Calu3 (cell line): ENCODE measurements at regions not wholly inside any gene's neighbourhood (a gene's known extent, or its start where the extent isn't known, plus 50 kb on each side); places are given as distances from the start of the nearest gene placed in this dataset.

ENCODE experiments used
- BruUV-seq: library from RNA; stranded (reverse); fragments of 400-500 nt; replicated peaks from 2 replicates; lab custom pipeline; 2021; lab: Mats Ljungman, UMichigan
- CTCF ChIA-PET: fragments of 300-600 bp; sonication (Branson Sonifier 250); formaldehyde crosslinking; loops from one replicate; lab custom pipeline; 2022; ENCODE audit warnings: antibody characterized with exemption; lab: Charles Lee
- DNase-seq: peaks from one replicate; pipeline ENCODE4 v3.0.0; 2022
- H3K27ac Mint-ChIP-seq: one replicate; pipeline ENCODE4 v1.8.0; 2022; ENCODE audit warnings: mixed read lengths; ENCODE audit not compliant: unreplicated experiment
- H3K27me3 Mint-ChIP-seq: one replicate; pipeline ENCODE4 v1.8.0; 2022; ENCODE audit warnings: mixed read lengths; ENCODE audit not compliant: unreplicated experiment
- H3K36me3 Mint-ChIP-seq: one replicate; pipeline ENCODE4 v1.8.0; 2022; ENCODE audit warnings: mild to moderate bottlenecking, moderate library complexity, mixed read lengths; ENCODE audit not compliant: insufficient read depth, unreplicated experiment
- H3K4me1 Mint-ChIP-seq: one replicate; pipeline ENCODE4 v1.8.0; 2022; ENCODE audit warnings: mild to moderate bottlenecking, low read depth, mixed read lengths; ENCODE audit not compliant: unreplicated experiment
- H3K4me3 Mint-ChIP-seq: one replicate; pipeline ENCODE4 v1.8.0; 2022; ENCODE audit warnings: mild to moderate bottlenecking, low read depth, moderate library complexity, mixed read lengths; ENCODE audit not compliant: unreplicated experiment
- H3K9me3 Mint-ChIP-seq: one replicate; pipeline ENCODE4 v1.8.0; 2022; ENCODE audit warnings: low read depth, mixed read lengths; ENCODE audit not compliant: unreplicated experiment
- CTCF ChIP-seq: fragments of 200-600 bp; IDR thresholded peaks from one replicate; pipeline ENCODE4 v1.8.0; 2022; ENCODE audit warnings: antibody characterized with exemption; ENCODE audit not compliant: unreplicated experiment
- intact Hi-C: fragments of 100-400 bp; cut with micrococcal nuclease; formaldehyde crosslinking; loops from one replicate; pipeline ENCODE4 v1.10.0; 2022; ENCODE audit not compliant: unreplicated experiment

- no peaks in the 10 kb centered on the region for H3K9me3 Mint-ChIP-seq
- no peaks in the 10 kb centered on the region for H3K27me3 Mint-ChIP-seq
- BruUV-seq = no TSS peak
- no peak overlapping the region for H3K27ac Mint-ChIP-seq
- no peak for TF ChIP-seq CTCF
- H3K4me3 Mint-ChIP-seq = no peak overlapping the region
- DNase-seq = no peak
- CTCF ChIA-PET = no interaction called here
- H3K4me1 Mint-ChIP-seq = no peaks in the 10 kb centered on the region
- intact Hi-C loops = no loop called here
- no peaks in the 10 kb centered on the region for H3K36me3 Mint-ChIP-seq
Observed at GRCh38 chr18:40606996-40607395, 1348.0 kb upstream of the PIK3C3 start.

GRCh38 chr18:40583671-40584070 is 1371.4 kb upstream of the PIK3C3 start:
- H3K27me3 Mint-ChIP-seq = no peaks in the 10 kb centered on the region
- CTCF ChIA-PET = no interaction called here
- peaks cover 3% of the 10 kb centered on the region for H3K9me3 Mint-ChIP-seq
- H3K36me3 Mint-ChIP-seq = no peaks in the 10 kb centered on the region
- intact Hi-C loops = no loop called here
- H3K4me1 Mint-ChIP-seq = no peaks in the 10 kb centered on the region
- no peak for TF ChIP-seq CTCF
- H3K27ac Mint-ChIP-seq = no peak overlapping the region
- no TSS peak for BruUV-seq
- H3K4me3 Mint-ChIP-seq = no peak overlapping the region
- no peak for DNase-seq

GRCh38 chr18:40582105-40582504 is 1372.9 kb upstream of the PIK3C3 start:
- Mint-ChIP-seq H3K4me1 (no peaks in the 10 kb centered on the region), H3K36me3 (no peaks in the 10 kb centered on the region), H3K9me3 (peaks cover 3% of the 10 kb centered on the region), H3K27me3 (no peaks in the 10 kb centered on the region), H3K4me3 (no peak overlapping the region), H3K27ac (no peak overlapping the region)
- intact Hi-C loops = no loop called here
- TF ChIP-seq CTCF = no peak
- BruUV-seq = no TSS peak
- CTCF ChIA-PET = no interaction called here
- DNase-seq = no peak

GRCh38 chr18:40577981-40578365 is 1377.1 kb upstream of the PIK3C3 start:
- Mint-ChIP-seq H3K9me3 (peaks cover 3% of the 10 kb centered on the region), H3K27me3 (no peaks in the 10 kb centered on the region), H3K4me3 (no peak overlapping the region), H3K4me1 (no peaks in the 10 kb centered on the region), H3K27ac (no peak overlapping the region), H3K36me3 (no peaks in the 10 kb centered on the region)
- no TSS peak for BruUV-seq
- CTCF ChIA-PET = no interaction called here
- intact Hi-C loops = no loop called here
- TF ChIP-seq CTCF = no peak
- no peak for DNase-seq
